ENCODE measurements at regions not wholly inside any gene's neighbourhood (a gene's known extent, or its start where the extent isn't known, plus 50 kb on each side); places are given as distances from the start of the nearest gene placed in this dataset.
A peak's percentile ranks its signal among the peaks of the same experiment; 100 is the strongest.

DNA sequence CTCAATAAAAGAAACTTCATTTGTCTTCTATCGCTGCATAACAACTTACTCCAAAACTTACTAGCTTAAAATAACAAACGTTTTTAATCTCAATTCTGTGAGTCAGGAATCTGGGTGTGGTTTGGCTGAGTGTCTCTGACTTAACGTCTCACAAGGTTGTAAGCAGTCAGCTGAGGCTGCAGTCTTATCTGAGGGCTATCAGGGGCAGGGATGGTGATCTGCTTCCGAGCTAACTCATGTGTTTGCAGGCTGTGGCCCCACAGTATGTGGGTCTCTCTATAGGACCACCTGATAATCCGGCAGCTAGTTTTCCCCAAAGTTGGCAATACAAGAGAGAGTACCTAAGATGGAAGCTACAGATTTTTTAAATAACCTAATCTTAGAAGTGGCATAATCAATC, 234.2 kb upstream of the FGGY start:
- DNase-seq, result peak; percentile 52

DNA sequence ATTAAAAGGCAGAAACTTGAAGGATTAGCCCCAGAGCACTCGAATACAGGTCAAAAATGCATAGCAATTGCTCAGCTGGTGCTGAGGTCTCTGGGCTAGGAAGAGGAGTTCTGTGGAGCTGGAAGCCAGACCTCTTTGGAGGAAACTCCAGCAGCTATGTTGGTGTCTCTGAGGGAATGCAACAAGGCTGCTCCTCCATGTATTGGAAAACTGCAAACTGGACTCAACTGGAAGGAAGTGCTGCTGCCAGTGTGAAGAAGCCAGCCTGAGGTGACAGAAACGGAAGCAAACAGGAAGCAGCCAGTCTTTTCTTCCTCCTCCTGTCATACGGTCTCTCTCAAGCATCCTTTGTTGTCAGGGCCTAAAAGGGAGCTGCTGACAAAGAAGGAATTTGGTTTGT, 233.4 kb upstream of the FGGY start:
- no peak for DNase-seq

DNA sequence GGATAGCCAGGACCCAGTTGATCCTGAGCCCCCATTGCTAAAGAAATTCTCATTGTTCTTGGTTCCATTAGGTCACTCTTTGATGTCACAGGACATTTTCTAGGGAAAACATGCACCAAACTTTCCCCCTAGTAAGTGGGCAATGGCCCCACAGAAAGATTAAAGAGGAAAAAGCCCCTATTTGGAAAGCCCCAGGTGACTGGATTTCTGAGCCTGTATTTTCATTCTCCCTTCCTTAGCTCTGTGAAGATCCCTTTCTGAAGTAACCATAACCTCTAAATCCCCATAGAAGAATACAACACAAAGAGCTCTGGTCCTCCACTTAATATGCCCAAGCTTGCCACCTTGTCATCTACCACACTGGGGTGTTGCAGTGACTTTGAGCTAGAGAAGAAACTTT, 232.3 kb upstream of the FGGY start:
- DNase-seq, result no peak

DNA sequence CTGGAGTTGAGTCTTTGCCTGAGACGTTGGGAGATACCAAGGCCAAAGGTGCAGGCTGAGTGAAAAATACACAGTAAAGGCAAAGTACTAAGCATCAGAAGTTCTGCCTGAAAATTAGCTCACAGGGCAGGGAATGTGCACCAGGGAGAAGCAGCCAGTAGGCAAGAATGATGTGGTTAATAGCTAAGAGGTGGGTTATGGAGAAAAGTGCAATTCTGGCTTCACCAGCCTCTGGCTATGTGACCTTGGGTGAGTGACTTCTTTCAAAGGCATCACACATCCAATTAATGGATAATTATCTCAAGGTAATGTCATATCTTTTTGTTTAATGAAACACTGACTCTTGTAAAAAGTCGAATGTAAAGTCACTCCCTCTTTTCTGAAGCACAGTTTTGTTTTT, 230.7 kb upstream of the FGGY start:
- DNase-seq, result no peak

DNA sequence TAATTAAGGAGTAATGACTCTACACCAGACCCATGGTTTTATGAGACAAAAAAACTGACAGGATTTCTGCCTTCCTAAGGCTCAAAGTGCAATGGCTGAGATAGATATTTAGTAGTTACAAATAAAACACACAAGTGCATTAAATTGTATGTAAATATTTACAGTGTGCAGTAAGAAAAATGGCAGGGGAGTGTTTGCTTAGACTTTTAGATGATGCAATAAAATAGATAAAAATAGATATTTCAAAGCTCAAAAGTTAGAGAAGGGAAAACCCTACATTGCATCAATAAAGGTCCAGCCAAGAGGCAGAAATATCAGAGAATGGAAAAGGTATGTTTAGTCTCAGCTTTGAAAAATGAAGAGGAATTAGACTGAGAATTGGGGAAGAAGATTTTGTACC, 226.3 kb upstream of the FGGY start:
- no peak for DNase-seq

DNA sequence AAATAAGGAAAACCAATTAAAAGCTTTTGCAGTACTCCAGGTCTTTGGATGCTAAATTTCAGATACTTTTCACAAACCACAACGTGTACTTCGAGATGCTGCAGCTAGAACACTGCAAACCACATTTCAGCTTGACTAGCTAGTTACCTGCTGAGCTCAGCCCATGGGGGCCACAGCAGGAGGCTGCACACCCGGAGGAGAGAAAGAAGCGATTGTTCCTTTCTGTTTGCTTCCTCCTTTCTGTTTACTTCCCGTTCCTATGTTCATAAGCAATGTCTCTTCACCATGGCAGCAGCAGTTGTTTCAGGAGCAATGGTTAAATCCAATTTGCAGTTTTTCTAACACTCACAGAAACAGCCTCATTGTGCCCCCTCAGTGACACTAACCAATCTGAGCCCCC, 225.6 kb upstream of the FGGY start:
- no peak for DNase-seq

DNA sequence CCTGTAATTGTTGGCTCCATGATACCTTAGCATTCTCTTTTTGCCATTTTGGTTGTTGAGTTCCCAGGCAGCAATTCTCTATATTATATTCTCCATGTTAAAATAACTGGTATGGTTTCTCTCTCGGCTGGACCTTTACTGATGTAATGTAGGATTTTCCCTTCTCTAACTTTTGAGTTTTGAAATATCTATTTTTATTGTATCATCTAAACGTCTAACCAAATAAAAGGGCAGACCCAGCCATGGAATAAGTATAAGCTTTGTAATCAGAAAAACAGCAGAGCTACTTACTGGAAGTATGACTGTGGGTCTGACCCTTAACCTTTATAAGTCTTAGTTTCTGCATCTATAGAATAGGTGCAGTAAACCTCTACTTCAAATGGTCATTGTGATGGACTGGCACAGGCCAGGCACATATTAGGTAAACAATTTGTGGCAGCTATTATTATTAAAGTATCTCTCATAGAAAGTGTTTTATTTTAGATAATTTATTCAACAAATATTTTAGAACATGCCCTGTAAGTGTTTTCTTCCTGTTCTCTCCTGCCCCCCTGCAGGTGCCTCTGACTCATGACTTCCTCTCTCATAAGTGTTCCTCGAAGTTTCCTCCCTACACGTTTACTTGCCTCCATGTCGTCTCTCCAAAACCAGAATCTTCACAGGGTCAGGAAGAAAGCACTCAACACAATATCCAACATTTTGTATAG, 224.9 kb upstream of the FGGY start:
- DNase-seq, result no peak

DNA sequence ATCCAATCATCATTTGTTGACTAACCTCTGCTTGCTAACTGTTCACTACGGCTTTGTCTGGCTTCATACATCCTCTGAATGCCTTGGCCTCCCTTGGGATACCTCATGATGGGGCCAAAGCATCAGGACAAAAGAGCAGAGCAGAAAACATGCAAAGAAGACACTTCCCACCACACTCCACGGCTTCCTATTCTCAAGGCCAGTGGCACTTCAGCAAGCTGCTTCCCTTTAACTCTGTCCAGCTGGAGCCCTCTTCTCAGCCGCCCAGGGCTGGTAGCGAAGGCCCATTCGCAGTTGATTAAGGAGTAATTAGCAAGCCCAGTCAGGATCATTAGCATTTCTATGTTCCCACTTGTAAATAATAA, 224.3 kb upstream of the FGGY start:
- DNase-seq, result no peak

DNA sequence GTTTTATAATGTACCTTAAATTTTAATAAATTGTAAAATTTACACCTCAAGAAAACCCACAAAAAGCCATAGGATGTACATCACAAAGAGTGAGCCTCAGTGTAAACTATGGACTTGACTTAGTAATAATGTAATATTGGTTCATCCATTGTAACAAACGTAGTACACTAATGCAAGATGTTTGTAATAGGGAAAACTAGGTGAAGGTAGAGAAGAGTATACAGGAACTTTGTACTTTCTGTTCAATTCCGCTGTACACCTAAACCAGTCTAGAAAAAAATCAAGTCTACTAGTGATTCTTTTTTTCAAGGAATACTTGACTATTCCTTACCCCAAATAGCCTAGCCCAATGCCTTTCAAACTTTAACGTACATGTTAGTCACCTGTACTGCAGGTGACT, 222.3 kb upstream of the FGGY start:
- no peak for DNase-seq

DNA sequence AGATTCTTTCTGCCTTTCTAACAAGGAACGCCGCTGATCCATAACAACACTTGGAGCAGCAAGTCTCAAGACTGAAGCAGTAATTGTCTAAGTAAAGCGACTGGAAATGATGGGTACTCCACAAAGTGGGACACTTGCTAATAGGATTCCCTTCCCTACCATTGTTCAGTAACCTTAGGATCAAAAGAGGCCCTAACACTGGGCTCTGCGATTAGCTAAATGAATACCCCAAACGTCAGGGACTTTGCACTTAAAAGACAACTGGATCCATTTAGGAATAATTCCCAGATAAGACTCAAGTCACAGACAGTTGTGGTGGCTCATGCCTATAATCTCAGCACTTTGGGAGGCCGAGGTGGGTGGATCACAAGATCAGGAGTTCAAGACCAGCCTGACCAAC, 221.9 kb upstream of the FGGY start:
- no peak for DNase-seq

DNA sequence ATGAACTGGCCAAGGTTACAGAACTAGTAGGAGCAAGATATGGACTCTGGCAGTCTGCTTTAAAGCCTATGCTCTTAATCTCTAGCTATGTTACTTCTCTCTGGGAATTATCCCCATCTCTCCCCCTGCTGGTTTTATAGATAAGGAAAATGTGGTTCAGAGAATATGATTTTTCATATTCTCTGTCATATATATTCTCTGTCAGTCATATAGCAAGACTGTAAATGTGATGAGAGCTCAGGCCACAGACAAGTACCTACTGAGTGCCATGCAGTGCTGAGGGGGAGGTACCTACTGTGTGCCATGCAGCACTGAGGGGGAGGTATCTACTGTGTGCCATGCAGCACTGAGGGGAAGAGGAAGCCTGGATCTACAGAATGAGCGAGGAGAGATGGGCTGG, 220.3 kb upstream of the FGGY start:
- DNase-seq, result no peak

DNA sequence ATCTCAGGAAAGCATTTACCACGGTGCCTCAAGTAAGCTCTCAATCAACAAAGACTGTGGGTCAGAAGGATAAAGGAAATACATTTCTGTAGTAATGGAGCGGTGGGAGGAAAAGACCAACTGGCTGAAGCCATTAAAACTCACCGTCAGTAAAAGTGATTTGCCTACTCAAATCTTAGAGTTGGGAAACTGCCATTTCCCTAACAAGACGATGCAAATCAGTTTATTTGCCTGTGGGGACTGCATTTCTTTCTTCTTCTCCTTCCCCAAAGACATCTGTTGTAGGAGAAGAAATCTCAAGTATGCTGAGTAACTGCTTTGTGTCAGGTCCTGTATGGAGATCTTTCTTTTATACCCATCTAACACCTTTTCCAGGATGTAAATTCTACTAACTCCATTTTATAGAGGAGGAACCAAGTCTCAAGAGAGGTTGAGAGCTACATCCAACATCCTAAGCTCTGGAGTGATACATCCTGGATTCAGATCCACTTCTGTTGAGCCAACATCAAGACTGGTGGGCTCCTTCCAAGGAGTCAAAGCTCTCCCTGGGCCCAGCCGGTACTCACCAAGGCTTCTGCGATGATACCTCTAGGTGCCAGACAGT, 219.3 kb upstream of the FGGY start:
- DNase-seq, result no peak

DNA sequence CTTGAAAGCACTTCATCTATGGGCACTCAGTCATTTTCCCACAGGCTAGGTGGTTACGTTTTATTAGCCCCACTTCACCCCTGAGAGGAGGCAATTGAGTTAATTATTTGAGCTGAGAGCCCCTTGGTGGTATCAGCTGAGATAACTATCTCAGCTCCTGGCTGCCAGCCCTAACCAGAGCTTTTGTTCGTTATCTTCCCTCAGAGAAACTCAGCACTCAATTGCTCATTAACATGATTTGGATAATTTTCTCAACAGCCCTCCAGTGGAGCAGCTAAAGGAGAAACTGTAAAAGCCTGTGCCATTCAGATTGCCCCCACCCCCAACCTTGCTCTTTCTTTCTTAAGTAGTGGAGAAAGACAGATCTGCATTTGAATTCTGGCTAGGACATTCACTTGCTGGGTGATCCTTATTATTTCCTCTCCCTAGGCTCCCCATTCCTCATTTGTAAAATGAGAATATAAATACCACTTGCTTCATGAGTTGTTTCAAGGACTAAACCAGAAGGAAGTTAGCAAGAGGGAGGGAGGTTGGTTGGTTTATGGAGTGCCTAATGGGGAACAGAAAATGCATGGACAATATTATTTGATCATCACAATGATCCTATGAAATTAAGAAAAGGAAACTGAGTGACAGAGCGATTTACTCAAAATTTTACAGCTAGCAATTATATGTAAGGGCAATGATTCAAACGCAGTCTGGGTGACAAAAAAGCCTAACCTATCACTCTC, 218.7 kb upstream of the FGGY start:
- no peak for DNase-seq

DNA sequence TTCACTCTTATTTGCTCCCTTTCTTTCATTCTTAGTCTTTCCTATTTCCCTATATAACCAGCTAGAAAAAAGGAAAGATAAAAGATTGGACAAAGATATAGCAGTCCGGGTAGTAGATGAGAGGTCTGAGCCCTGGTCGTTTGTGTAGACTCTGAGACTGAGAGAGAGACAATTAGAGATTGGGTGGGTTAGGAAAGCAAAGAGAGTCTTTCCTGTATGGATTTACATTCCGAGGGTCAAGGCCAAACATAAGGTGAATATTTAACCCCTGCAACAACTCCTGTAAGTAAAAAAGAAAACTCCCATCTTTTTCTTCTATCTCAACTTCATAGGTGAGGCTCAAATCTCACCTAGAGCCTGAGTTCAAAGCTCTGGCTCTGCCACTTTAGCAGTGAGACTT, 218.0 kb upstream of the FGGY start:
- DNase-seq, result no peak

DNA sequence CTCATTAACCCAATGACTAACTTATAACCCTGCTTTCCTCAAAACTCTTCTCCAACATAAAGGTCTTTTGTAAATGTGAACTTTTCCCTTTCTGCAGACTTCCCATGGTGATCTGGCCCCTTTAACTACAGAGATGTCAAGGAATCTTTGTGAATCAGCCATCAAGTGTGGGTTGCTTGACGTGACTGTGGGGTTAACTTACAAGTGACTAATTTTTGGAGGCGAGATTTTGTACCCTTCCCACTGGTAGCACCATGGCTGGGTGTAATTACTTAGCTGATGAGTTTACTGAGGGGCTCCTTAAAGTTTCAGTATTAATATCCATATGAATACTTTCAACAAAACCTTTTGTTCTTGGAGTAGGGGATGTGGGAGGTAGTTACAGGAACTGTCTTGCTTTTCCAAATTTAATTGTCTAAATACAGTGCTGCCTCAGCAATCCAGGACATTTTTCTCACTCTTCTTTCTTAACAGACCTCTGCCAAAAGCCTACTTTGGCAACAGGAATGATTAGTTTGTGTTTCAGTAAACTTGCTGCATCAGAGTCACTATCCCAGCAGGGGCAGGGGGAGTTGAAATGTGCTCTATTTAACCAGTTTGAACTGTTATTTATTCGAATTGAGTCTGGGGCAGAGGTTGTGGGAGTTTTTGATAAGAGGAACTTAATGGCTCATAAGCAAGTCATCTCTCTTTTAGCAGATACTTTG, 217.3 kb upstream of the FGGY start:
- DNase-seq, result peak; percentile 36

DNA sequence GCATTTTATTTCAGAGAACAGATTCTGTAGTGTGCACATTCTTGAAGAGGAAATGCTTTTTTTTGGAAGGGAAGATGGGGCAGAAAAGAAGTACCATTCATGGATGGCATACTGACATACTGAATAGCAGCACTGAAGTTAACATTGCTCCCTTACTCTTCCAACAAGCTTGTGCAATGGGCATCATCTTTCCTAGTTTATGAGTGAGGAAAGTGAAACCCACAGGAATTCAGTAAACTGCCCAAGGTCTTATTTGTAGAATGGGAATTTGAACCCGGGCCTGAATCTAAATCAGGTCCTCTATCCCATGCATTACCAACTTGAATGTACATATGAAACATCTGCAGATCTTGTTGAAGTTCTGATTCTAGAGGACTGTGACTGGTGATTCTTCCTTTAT, 215.7 kb upstream of the FGGY start:
- DNase-seq, result no peak

DNA sequence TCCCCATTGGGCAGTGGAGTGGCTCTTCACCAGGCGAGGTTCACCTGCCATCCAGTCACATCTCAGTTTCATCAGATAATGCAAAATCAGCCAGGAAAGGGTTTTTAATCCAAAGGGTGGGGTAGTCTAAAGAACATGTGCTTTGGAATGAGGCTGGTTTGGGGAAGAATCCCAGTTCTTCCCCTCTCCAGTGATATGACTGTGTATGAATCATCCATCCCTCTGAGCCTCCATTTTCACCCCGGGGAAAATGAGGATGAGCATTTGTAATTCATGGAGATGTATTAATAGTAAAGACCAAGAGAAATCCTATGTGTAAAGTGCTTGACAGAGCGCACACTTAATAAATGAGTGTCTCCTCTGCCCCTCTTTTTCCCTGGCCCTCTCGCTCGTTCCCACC, 215.1 kb upstream of the FGGY start:
- DNase-seq, result peak; percentile 55

DNA sequence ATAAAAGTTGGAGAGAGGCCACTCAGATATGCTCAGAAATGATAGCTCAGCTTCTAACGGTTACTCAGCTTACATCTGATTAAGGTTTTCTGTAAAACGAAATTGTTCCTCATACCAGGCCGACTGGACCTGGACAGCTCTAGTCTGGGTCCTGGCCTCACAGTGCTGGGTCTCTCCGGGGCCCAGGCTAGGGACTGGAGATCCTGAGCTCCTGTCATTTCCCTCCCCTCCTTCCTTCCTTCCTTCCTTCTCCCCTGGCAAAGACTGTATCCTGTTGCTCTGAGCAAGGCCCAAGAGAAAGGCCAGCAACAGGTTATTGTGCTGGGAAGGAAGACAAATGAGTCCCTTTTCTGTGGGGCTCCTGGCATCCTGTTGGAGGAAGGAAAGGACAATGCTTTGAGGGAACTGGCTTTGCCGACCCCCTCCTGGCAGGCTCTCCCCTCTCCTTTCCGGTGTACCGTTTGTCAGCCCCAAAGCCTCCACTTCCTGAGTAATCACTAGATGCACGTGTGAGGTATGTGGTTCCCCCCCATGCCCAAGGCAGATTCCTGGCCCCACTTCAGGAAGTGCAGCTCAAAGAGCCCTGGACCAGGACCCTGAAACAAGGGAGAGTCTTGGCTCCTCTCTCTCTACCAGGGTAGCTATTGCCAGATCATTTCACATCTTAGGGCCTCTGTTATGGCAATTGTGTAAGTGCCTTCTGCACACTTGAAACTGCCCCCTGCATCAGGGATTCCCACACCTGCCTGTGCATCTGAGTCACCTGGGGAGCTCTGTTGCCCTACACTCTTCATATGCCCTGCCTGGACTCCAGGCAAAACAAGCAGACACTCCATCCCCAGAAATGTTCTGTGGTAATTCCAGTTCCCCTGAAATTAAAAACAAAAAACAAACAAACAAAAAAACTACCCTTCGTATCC, 212.7 kb upstream of the FGGY start:
- DNase-seq, result peak; percentile 69

DNA sequence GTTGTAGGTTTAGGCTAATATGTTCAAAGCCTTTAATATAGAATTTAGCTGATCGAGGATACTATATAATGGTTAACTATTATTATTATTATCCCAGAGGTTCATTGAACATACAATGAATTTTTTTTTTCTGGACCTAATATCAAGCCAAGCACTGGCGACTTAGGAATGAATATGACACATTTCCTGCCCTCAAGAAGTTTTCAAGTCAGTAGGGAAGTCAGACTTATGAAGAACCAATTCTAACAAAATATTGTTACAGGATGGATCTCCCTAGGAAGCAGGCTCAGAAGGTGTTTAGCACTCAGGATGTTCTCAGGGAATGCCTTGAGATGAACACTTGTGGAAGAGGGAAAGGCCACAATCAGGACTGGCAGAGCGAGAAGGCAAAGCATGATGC, 211.8 kb upstream of the FGGY start:
- no peak for DNase-seq

DNA sequence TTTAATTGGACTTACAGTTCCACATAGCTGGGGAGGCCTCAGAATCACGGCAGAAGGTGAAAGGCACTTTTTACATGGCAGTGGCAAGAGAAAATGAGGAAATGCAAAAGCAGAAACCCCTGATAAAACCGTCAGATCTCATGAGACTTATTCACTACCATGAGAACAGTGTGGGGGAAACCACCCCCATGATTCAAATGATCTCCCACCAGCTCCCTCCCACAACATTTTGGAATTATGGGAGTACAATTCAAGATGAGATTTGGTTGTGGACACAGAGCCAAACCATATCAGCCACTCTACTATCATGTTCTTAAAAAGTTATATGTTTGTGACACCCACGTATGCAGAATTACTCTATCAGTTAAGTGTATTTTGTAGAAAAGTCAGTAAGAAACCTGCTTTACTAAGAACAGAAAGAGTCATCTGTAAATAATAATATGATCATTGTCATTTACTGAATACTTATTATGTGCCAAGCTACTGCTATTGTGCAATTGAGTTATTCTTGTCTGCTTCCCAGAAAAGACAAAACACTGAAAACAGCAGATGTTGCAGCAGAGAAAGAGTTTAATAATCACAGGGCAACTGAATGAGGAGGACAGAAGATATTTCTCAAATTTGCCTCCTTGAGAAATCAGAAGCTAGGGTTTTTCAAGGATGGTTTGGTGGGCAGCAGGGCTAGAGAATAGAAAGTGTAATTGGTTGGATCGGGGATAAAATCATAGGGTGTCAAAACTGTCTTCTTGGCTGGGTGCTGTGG, 207.7 kb upstream of the FGGY start:
- DNase-seq, result no peak

DNA sequence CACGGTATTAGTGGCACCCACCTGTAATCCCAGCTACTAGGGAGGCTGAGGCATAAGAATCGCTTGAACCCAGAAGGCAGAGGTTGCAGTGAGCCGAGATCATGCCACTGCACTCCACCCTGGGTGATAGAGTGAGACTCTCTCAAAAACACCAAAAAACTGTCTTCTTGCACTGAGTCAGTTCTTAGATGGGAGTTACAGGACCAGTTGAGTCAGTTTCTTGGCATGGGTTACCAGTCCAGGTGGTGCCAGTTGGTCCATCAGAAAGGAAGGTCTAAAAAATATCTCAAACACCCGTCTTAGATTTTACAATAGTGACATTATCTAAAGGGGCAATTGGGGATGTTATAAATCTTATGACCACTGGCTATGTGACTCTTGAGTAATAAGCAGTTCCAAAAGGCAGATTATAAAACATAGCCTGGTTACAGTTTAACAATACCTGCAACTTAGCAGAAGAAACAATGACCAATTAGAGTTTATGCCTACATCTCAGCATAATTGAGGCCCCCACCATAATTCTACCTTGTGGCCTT, 206.9 kb upstream of the FGGY start:
- DNase-seq, result no peak
